ENCODE measurements at regions not wholly inside any gene's neighbourhood (a gene's known extent, or its start where the extent isn't known, plus 50 kb on each side); places are given as distances from the start of the nearest gene placed in this dataset.

DNA sequence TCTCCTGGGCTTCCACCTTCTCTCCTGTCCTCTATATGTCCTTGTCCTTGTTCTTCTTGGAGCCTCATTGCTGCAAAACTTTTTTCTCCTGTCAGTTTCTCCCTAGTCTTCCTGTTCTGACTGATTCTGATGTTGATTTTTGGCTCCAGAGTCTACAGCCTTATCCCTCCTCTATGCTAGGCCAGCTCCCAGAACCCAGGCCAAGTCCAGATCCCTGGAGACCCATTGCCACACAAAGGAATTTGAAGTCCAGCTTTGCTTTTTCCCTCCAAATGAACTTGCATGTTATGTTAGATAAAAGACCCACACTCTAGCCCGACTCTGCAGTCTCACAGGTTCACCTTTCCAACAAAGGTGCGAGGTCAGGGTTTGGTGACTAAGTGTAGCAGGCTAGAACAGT, 203.1 kb downstream of the FNDC1 start:
- Histone ChIP-seq H3K4me1 (ENCODE audit: insufficient read depth, low read length, severe bottlenecking) (no peaks in the 10 kb centered on the region), H3K9ac (ENCODE audit: low read length) (no peak overlapping the region), H3K4me2 (ENCODE audit: low read length) (no peak overlapping the region), H3K36me3 (ENCODE audit: insufficient read depth, low read length) (no peaks in the 10 kb centered on the region), H2AFZ (ENCODE audit: low read length) (no peak overlapping the region), H3K27ac (ENCODE audit: low read depth, low read length, poor library complexity, severe bottlenecking) (no peak overlapping the region), H3K4me3 (ENCODE audit: low read depth, low read length, poor library complexity, severe bottlenecking) (no peak overlapping the region), H3K9me3 (ENCODE audit: low read length) (no peaks in the 10 kb centered on the region), H4K20me1 (ENCODE audit: insufficient read depth, low read length) (no peaks in the 10 kb centered on the region), H3F3A (ENCODE audit: insufficient read depth, low read length) (no peaks in the 10 kb centered on the region), H3K79me2 (ENCODE audit: insufficient read depth, low read length) (no peaks in the 10 kb centered on the region), H3K27me3 (ENCODE audit: insufficient read depth, low read length) (no peaks in the 10 kb centered on the region), H3K9me2 (ENCODE audit: low read depth, low read length) (no peaks in the 10 kb centered on the region)
- no peak for TF ChIP-seq EZH2 (IDR thresholded peaks at IDR 0.05; ENCODE audit: borderline replicate concordance, low read length)
- TF ChIP-seq, protein P1, sequence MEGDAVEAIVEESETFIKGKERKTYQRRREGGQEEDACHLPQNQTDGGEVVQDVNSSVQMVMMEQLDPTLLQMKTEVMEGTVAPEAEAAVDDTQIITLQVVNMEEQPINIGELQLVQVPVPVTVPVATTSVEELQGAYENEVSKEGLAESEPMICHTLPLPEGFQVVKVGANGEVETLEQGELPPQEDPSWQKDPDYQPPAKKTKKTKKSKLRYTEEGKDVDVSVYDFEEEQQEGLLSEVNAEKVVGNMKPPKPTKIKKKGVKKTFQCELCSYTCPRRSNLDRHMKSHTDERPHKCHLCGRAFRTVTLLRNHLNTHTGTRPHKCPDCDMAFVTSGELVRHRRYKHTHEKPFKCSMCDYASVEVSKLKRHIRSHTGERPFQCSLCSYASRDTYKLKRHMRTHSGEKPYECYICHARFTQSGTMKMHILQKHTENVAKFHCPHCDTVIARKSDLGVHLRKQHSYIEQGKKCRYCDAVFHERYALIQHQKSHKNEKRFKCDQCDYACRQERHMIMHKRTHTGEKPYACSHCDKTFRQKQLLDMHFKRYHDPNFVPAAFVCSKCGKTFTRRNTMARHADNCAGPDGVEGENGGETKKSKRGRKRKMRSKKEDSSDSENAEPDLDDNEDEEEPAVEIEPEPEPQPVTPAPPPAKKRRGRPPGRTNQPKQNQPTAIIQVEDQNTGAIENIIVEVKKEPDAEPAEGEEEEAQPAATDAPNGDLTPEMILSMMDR (IDR thresholded peaks at IDR 0.05; ENCODE audit: low read length), result no peak

DNA sequence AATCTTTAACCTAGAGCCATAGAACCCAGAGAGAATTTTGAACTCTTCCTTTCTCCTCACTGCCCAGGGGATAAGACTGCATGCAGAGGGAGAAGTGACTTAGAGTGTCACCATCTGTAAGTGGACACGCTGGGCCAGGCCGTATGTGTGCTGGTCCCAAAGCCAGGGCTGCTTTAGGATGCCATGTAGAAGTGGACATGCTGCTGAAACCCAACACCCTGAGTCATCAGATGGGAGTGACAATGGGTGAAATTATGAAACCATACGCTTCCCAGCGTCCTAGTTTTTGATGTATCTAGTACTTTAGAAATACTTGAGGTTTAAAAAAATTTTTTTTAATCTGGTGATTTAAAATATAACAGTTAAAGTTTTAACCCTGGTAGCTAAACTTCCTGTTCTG, 191.1 kb downstream of the FNDC1 start:
- no peak overlapping the region for H2AFZ ChIP-seq (ENCODE audit: low read length)
- no peaks in the 10 kb centered on the region for H3K27me3 ChIP-seq (ENCODE audit: insufficient read depth, low read length)
- no peaks in the 10 kb centered on the region for H3K9me2 ChIP-seq (ENCODE audit: low read depth, low read length)
- H3K4me1 ChIP-seq (ENCODE audit: insufficient read depth, low read length, severe bottlenecking), result no peaks in the 10 kb centered on the region
- H3K9ac ChIP-seq (ENCODE audit: low read length), result no peak overlapping the region
- H3K36me3 ChIP-seq (ENCODE audit: insufficient read depth, low read length), result no peaks in the 10 kb centered on the region
- no peaks in the 10 kb centered on the region for H3K9me3 ChIP-seq (ENCODE audit: low read length)
- H3K27ac ChIP-seq (ENCODE audit: low read depth, low read length, poor library complexity, severe bottlenecking), result no peak overlapping the region
- H3K79me2 ChIP-seq (ENCODE audit: insufficient read depth, low read length), result no peaks in the 10 kb centered on the region
- TF ChIP-seq, protein P1 (IDR thresholded peaks at IDR 0.05; ENCODE audit: low read length), result no peak
- no peak for TF ChIP-seq EZH2 (IDR thresholded peaks at IDR 0.05; ENCODE audit: borderline replicate concordance, low read length)
- no peaks in the 10 kb centered on the region for H3F3A ChIP-seq (ENCODE audit: insufficient read depth, low read length)
- no peak overlapping the region for H3K4me2 ChIP-seq (ENCODE audit: low read length)
- H3K4me3 ChIP-seq (ENCODE audit: low read depth, low read length, poor library complexity, severe bottlenecking), result no peak overlapping the region
- H4K20me1 ChIP-seq (ENCODE audit: insufficient read depth, low read length), result no peaks in the 10 kb centered on the region

DNA sequence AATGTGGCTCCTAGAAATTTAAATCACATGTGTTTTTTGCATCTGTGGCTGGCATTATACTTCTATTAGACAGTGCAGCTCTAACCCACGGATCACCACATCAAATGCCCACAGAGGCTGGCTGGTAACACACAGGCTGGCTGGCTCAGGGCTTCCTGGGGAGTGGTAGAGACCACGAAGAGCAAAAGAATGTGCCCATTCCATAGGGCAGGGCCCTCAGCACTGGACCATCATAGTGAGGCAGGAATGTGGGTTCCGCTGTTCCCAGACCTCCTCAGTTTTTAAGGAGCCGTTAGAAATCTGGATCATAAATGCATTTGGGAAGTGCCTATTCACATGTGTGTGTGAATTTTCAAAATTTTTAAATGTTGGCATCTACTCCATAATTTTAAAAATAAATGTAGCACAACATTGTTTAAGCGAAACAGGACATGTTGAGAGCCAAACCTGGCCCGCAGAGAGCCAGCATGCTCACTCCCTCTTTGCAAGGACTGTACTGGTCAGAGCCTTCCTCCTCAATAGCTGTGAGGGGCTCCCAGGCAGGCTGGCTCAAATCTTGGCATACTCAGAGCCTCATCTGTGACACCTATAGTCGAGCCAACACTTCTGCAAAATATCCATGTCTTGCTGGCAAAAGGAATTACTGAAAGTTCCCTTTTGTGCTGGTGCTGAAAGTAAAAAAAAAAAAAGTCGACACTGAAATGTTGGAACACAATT, 190.5 kb downstream of the FNDC1 start:
- Histone ChIP-seq H3K9ac (ENCODE audit: low read length) (no peak overlapping the region), H3K36me3 (ENCODE audit: insufficient read depth, low read length) (no peaks in the 10 kb centered on the region), H3K27me3 (ENCODE audit: insufficient read depth, low read length) (no peaks in the 10 kb centered on the region), H3K4me3 (ENCODE audit: low read depth, low read length, poor library complexity, severe bottlenecking) (no peak overlapping the region), H3K27ac (ENCODE audit: low read depth, low read length, poor library complexity, severe bottlenecking) (no peak overlapping the region), H3K9me2 (ENCODE audit: low read depth, low read length) (no peaks in the 10 kb centered on the region), H3K4me1 (ENCODE audit: insufficient read depth, low read length, severe bottlenecking) (no peaks in the 10 kb centered on the region), H3F3A (ENCODE audit: insufficient read depth, low read length) (no peaks in the 10 kb centered on the region), H3K9me3 (ENCODE audit: low read length) (no peaks in the 10 kb centered on the region), H4K20me1 (ENCODE audit: insufficient read depth, low read length) (no peaks in the 10 kb centered on the region), H3K79me2 (ENCODE audit: insufficient read depth, low read length) (no peaks in the 10 kb centered on the region), H2AFZ (ENCODE audit: low read length) (no peak overlapping the region), H3K4me2 (ENCODE audit: low read length) (no peak overlapping the region)
- TF ChIP-seq, protein P1 (IDR thresholded peaks at IDR 0.05; ENCODE audit: low read length), result no peak
- no peak for TF ChIP-seq EZH2 (IDR thresholded peaks at IDR 0.05; ENCODE audit: borderline replicate concordance, low read length)
